ENCODE measurements at regions not wholly inside any gene's neighbourhood (a gene's known extent, or its start where the extent isn't known, plus 50 kb on each side); places are given as distances from the start of the nearest gene placed in this dataset.
"Not testable (repeated sequence)": the region's sequence is repeated elsewhere in the genome, so short reads cannot be mapped to it uniquely, and the experiment has no call there.

GRCh38 chr17:64726025-64726424 lies 63.9 kb upstream of the SMURF2 start:
- TF ChIP-seq FOXA1, SP1 (IDR thresholded peaks at IDR 0.05): not testable (repeated sequence)
